Right atrium auricular region (tissue), 2 donors: ENCODE measurements at regions not wholly inside any gene's neighbourhood (a gene's known extent, or its start where the extent isn't known, plus 50 kb on each side); places are given as distances from the start of the nearest gene placed in this dataset.

Source experiments
- DNase-seq: peaks from one replicate; pipeline ENCODE4 v3.0.0-alpha.2; 2019; ENCODE audit warnings: low spot score
- H3K27ac ChIP-seq, 2 donors: fragments of 200-600 bp; sonication (generic); 1 replicate in 1 of 2; 2 replicates in 1 of 2; pipeline ENCODE4 v1.5.1; 2016 to 2019
- H3K27me3 ChIP-seq, 2 donors: fragments of 200-600 bp; sonication (generic); one replicate each; pipeline versions ENCODE4 v1.5.1 to v1.6.0; 2017 to 2019
- H3K36me3 ChIP-seq: fragments of 200-600 bp; sonication (generic); one replicate; pipeline ENCODE4 v1.5.1; 2016
- H3K4me1 ChIP-seq, 2 donors: fragments of 200-600 bp; sonication (generic); one replicate each; pipeline versions ENCODE4 v1.5.1 to v1.6.0; 2017 to 2019
- H3K4me3 ChIP-seq, 2 donors: fragments of 200-600 bp; sonication (generic); 1 replicate in 1 of 2; 2 replicates in 1 of 2; pipeline ENCODE4 v1.5.1; 2017 to 2019; ENCODE audit warnings: mild to moderate bottlenecking in 1 of 2, moderate library complexity in 1 of 2
- H3K9me3 ChIP-seq, 2 donors: fragments of 200-600 bp; sonication (generic); one replicate each; pipeline ENCODE4 v1.5.1; 2019
- TF ChIP-seq, protein P1 (sequence below), 2 donors: fragments of 200-600 bp; sonication (generic); IDR thresholded peaks; one replicate each; pipeline ENCODE4 v1.5.1; 2019; ENCODE audit warnings: antibody characterized with exemption in 2 of 2

DNA sequence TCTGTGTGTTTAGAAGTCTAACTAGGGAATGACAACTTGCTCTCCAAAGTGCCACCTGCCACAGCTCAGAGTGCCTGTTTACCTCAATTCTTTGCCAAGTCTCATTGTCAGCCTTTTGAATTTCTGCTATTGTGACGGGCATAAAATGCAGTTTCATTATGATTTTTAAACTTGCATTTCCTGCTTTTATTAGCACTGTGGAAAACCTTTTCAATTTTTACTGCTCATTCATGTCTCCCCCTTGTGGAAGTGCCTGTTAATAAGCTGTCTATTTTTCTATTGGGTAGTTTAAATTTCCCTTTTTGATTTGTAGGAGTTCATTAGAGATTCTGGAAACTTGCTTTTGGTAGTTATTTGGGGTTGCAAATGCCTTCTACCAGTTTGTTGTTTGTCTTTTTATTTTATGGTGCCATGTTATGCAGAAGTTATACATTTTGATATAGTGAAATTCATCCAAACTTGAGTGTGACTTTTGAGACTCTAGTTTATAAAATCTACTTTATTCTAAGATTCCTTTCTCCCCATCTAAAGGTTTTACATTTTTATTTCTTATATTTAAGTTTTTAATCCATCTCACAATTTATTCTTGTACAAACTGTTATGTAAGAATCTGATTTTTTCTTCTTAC, 53.9 kb upstream of the FRMD4B start:
- no peak overlapping the region for H3K27ac ChIP-seq
- no peaks in the 10 kb centered on the region for H3K27me3 ChIP-seq
- H3K36me3 ChIP-seq, result no peaks in the 10 kb centered on the region
- H3K4me1 ChIP-seq, result peaks cover 0 to 12% of the 10 kb centered on the region in 2 donors
- TF ChIP-seq, protein P1, sequence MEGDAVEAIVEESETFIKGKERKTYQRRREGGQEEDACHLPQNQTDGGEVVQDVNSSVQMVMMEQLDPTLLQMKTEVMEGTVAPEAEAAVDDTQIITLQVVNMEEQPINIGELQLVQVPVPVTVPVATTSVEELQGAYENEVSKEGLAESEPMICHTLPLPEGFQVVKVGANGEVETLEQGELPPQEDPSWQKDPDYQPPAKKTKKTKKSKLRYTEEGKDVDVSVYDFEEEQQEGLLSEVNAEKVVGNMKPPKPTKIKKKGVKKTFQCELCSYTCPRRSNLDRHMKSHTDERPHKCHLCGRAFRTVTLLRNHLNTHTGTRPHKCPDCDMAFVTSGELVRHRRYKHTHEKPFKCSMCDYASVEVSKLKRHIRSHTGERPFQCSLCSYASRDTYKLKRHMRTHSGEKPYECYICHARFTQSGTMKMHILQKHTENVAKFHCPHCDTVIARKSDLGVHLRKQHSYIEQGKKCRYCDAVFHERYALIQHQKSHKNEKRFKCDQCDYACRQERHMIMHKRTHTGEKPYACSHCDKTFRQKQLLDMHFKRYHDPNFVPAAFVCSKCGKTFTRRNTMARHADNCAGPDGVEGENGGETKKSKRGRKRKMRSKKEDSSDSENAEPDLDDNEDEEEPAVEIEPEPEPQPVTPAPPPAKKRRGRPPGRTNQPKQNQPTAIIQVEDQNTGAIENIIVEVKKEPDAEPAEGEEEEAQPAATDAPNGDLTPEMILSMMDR (IDR thresholded peaks at IDR 0.05), result peak; percentile 42 to 78
- H3K4me3 ChIP-seq, result no peak overlapping the region
- DNase-seq, result no peak
- no peaks in the 10 kb centered on the region for H3K9me3 ChIP-seq

DNA sequence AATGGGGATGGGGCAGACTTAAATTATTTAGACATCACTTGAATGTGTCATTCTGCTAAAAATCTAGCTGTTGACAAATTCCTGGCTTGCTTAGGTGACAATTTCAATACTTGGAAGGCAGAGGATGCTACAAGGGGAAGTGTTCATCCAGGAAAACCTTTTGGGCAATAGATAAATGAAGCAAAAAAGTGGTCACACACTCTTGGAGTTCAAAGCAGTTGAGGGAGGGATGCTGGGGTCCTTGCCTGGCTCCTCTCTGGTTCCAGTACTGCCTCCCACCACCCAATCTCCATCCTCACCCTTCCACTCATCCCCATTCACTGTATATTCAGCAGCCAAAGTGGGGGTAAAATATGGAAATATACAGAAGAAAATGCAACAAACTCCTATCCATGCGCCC, 52.6 kb upstream of the FRMD4B start:
- no peak overlapping the region for H3K4me3 ChIP-seq
- no peaks in the 10 kb centered on the region for H3K9me3 ChIP-seq
- no peak for DNase-seq
- peaks cover 0 to 12% of the 10 kb centered on the region in 2 donors for H3K4me1 ChIP-seq
- H3K27me3 ChIP-seq, result no peaks in the 10 kb centered on the region
- no peaks in the 10 kb centered on the region for H3K36me3 ChIP-seq
- TF ChIP-seq, protein P1 (IDR thresholded peaks at IDR 0.05), result no peak
- H3K27ac ChIP-seq, result no peak overlapping the region

DNA sequence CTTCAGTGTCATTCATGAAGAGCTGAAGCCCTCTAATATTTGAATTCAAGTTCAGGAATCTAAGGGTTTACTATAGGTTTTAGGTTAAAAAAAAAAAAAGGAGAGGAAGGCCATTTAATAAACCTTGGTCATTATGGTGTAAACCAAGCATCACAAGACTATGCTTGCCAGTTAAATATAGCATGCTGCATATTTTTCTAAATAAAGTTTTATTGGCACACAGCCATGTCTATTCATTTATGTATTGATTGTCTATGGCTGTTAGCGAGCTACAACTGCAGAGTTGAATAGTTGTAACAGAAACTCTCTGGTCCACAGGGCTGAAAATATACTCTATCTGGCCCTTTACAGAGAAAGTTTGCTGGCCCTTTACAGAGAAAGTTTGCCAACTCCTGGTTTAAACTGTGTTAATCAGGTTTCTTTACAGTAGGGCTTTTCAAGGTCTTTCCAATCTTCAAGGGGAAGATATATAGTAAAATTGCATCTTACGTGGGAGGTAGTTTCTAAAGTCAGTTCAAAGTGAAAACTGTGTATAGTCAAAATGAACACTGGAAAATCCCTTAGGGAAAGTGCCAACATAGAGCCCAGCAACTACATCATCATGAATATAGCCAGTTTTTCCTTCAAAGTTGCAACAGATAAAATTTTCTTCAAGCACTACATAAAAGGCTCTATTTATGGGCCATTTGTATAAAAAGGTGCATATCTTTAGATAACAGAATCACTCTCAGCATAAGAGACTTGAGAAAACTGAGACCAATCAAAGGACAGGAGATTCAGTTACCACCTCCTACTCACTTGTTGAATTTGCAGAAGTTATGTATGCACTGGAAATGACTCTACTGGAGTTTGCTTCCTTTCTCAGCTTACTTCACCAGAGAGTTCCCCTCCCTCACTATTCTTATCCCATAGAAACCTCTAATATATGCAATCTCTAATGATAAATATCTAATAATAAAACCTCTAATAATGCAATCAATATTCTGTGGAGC, 49.7 kb upstream of the FRMD4B start:
- Histone ChIP-seq H3K4me1 (peaks cover 0 to 16% of the 10 kb centered on the region in 2 donors), H3K9me3 (no peaks in the 10 kb centered on the region), H3K4me3 (no peak overlapping the region), H3K27me3 (no peaks in the 10 kb centered on the region), H3K36me3 (no peaks in the 10 kb centered on the region), H3K27ac (no peak overlapping the region)
- no peak for DNase-seq
- TF ChIP-seq, protein P1 (IDR thresholded peaks at IDR 0.05), result no peak
